WERI-Rb-1 (cell line): ENCODE measurements at regions not wholly inside any gene's neighbourhood (a gene's known extent, or its start where the extent isn't known, plus 50 kb on each side); places are given as distances from the start of the nearest gene placed in this dataset.

Experiments
- DNase-seq: peaks from one replicate; pipeline ENCODE4 v3.0.0-alpha.2; 2020
- H3K27ac ChIP-seq: fragments of 250-450 bp; sonication (Bioruptor Pico); 2 replicates; pipeline ENCODE4 v1.5.1; 2020; ENCODE audit warnings: mild to moderate bottlenecking, moderate library complexity
- H3K27me3 ChIP-seq: fragments of 250-450 bp; sonication (Bioruptor Pico); 2 replicates; pipeline ENCODE4 v1.5.1; 2021; ENCODE audit warnings: mild to moderate bottlenecking, low read depth, moderate library complexity; ENCODE audit not compliant: insufficient read depth, severe bottlenecking
- H3K36me3 ChIP-seq: fragments of 250-450 bp; sonication (Bioruptor Pico); 2 replicates; pipeline ENCODE4 v1.5.1; 2020; ENCODE audit warnings: mild to moderate bottlenecking, moderate library complexity
- H3K4me3 ChIP-seq: 2 replicates; pipeline ENCODE4 v1.5.1; 2011; ENCODE audit warnings: low read depth, mild to moderate bottlenecking, control low read depth, low read length
- H3K9me3 ChIP-seq: fragments of 250-450 bp; sonication (Bioruptor Pico); 2 replicates; pipeline ENCODE4 v1.5.1; 2021; ENCODE audit warnings: mild to moderate bottlenecking, moderate library complexity; ENCODE audit not compliant: severe bottlenecking
- TF ChIP-seq, protein P1 (sequence below): IDR thresholded peaks from 2 replicates; pipeline ENCODE4 v1.5.1; 2011; ENCODE audit warnings: low read depth, mild to moderate bottlenecking, control low read depth, inconsistent platforms, low read length

DNA sequence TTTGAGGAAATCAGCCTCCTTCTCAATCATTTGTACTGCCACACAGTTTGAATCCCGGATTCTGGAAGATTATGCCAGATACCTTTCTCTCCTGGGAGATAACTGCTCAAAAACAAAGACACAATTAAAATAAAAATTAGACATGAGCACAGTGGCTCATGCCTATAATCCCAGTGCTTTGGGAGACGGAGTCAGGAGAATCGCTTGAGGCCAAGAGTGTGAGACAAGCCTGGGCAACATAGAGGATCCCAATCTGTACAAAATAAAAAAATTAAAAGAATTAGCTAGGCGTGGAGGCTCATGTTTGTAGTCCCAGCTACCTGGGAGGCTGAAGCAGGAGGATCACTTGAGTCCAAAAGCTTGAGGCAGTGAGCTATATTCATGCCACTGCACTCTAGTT is 376.3 kb upstream of the ZFP42 start:
- DNase-seq, result no peak
- TF ChIP-seq, protein P1, sequence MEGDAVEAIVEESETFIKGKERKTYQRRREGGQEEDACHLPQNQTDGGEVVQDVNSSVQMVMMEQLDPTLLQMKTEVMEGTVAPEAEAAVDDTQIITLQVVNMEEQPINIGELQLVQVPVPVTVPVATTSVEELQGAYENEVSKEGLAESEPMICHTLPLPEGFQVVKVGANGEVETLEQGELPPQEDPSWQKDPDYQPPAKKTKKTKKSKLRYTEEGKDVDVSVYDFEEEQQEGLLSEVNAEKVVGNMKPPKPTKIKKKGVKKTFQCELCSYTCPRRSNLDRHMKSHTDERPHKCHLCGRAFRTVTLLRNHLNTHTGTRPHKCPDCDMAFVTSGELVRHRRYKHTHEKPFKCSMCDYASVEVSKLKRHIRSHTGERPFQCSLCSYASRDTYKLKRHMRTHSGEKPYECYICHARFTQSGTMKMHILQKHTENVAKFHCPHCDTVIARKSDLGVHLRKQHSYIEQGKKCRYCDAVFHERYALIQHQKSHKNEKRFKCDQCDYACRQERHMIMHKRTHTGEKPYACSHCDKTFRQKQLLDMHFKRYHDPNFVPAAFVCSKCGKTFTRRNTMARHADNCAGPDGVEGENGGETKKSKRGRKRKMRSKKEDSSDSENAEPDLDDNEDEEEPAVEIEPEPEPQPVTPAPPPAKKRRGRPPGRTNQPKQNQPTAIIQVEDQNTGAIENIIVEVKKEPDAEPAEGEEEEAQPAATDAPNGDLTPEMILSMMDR, result no peak
- no peak overlapping the region for H3K27ac ChIP-seq
- peaks cover 50% of the 10 kb centered on the region for H3K27me3 ChIP-seq
- no peaks in the 10 kb centered on the region for H3K36me3 ChIP-seq
- H3K9me3 ChIP-seq, result no peaks in the 10 kb centered on the region
- H3K4me3 ChIP-seq, result no peak overlapping the region

DNA sequence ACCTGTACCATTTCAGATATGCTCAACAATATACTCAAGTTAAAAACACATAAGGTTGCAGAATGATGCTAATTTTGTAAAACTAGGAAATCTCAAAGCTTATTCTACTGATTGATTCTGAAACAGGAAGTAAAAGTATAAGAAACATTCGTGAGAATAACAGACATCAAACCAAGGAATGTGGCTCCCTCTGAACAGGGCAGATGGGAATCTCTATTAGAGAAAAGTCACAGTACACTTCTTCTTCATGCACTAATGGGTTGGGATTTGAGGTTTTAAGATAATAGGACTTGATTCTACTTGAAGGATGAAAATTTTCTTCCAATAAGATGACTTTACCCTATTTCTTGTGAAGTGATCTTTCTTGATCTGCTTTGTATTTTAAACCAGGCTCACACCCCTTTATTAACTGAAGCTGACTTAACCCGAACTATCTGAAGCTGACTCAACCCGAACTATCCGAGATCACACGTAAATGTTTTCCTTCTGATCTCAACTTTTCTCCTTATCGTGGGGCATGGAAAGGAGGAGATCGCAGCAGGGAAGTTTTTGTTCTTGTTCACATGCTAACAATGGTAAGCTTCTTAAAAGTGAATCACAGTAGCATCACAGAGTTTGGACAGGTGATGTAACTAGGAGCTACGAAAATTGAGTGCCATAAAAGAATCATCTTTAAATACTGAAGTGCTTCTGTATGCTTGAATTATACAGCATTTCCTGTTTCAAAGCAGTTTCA is 363.1 kb upstream of the ZFP42 start:
- TF ChIP-seq, protein P1, result no peak
- no peak for DNase-seq
- Histone ChIP-seq H3K9me3 (no peaks in the 10 kb centered on the region), H3K4me3 (no peak overlapping the region), H3K27me3 (peaks cover 57% of the 10 kb centered on the region), H3K36me3 (no peaks in the 10 kb centered on the region), H3K27ac (no peak overlapping the region)

DNA sequence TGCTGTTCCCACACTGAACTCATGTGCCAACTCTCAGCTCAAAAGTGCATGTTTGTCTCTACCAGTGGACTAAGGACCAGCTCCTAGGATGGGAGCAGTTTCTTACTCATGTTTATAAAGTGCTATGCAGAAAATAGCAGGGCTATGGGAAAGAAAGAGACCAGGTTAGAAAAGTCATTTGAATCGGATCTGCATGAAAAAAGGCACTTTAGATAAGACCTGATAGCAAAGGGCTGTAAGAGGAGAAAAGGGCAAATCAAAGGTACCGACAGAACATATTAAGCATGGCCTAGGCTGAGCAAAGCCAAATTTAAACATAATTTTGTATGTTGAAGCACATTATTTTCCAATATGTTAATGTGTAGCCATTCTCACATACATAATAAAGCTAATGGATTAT is 362.3 kb upstream of the ZFP42 start:
- no peak for DNase-seq
- Histone ChIP-seq H3K36me3 (no peaks in the 10 kb centered on the region), H3K27me3 (peaks cover 60% of the 10 kb centered on the region), H3K9me3 (no peaks in the 10 kb centered on the region), H3K27ac (no peak overlapping the region), H3K4me3 (no peak overlapping the region)
- TF ChIP-seq, protein P1, result no peak

DNA sequence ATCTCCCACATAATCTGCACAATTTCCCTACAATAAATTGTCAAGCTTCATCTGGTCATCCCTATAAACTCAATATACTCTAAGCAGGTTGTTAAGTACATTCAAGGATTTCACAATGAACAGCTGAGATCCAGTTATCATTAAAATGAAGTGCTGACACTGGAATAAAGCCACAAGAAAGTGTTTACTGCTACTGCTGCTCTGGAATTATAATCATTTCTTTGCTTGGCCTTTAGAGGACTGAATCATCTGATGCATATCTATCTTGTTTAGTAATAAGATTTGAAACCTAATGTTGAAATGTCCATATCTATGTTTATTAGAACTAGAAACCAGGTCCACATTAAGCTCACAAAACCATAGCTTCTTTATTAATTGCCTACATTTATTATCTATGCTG is 338.6 kb upstream of the ZFP42 start:
- no peak for DNase-seq
- TF ChIP-seq, protein P1, result no peak
- Histone ChIP-seq H3K27me3 (peaks cover 40% of the 10 kb centered on the region), H3K9me3 (peaks cover 8% of the 10 kb centered on the region), H3K4me3 (no peak overlapping the region), H3K36me3 (no peaks in the 10 kb centered on the region), H3K27ac (no peak overlapping the region)

DNA sequence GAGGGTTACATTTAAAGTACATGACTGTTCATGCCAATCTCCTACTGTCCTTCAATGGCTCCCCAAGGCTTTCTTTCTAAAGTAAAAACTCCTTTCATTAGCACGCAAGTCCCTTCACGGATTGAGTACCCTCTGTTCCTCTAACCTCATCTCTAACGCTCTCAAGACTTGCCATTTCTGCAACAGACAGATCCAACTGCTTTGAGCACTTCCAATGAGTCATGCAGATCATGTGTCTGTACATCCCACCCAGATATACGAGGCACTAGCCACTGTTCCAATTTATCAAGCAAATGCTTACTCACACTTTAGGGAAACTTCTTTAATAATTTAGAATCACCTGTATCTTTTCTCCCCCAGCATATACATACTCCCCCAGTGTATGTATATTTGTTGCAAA is 332.5 kb upstream of the ZFP42 start:
- H3K27me3 ChIP-seq, result peaks cover 67% of the 10 kb centered on the region
- no peak overlapping the region for H3K4me3 ChIP-seq
- no peak for DNase-seq
- H3K36me3 ChIP-seq, result no peaks in the 10 kb centered on the region
- H3K27ac ChIP-seq, result no peak overlapping the region
- no peaks in the 10 kb centered on the region for H3K9me3 ChIP-seq
- TF ChIP-seq, protein P1, result no peak

DNA sequence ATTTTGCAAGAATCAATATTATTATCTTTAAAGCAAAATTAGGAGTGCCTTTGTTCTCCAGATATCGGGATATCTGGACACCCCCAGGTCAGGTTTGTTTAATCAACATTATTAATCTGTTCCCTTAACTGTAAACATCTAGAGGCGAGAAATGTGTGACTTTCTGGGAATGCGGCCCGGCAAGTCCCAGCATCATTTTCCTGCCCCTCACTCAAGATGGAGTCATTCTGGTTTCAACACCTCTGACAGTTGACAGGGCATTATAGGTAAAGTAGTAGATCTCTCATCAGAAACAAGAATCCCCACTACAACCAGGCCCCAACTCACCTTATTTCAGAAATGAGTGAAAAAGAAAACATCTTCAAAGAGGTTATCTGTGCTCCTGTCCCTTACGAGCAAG is 331.6 kb upstream of the ZFP42 start:
- Histone ChIP-seq H3K27ac (no peak overlapping the region), H3K27me3 (peaks cover 76% of the 10 kb centered on the region), H3K9me3 (no peaks in the 10 kb centered on the region), H3K4me3 (no peak overlapping the region), H3K36me3 (no peaks in the 10 kb centered on the region)
- DNase-seq, result no peak
- TF ChIP-seq, protein P1, result no peak
